KOPT-K1 (cell line): ENCODE measurements at regions not wholly inside any gene's neighbourhood (a gene's known extent, or its start where the extent isn't known, plus 50 kb on each side); places are given as distances from the start of the nearest gene placed in this dataset.

Experiments
- H3K27ac ChIP-seq: fragments of 200-600 bp; sonication (generic); 2 replicates; pipeline ENCODE4 v1.5.1; 2016; ENCODE audit warnings: antibody characterized with exemption, mild to moderate bottlenecking, low read depth, low read length; ENCODE audit not compliant: poor library complexity, severe bottlenecking
- H3K36me3 ChIP-seq: fragments of 200-600 bp; sonication (generic); 2 replicates; pipeline ENCODE4 v1.5.1; 2017; ENCODE audit warnings: antibody characterized with exemption, mild to moderate bottlenecking, low read length, moderate library complexity; ENCODE audit not compliant: insufficient read depth
- H3K9me3 ChIP-seq: fragments of 200-600 bp; sonication (generic); 2 replicates; pipeline ENCODE4 v1.5.1; 2017; ENCODE audit warnings: antibody characterized with exemption, low read length, mild to moderate bottlenecking; ENCODE audit not compliant: insufficient read depth, poor library complexity, severe bottlenecking

DNA sequence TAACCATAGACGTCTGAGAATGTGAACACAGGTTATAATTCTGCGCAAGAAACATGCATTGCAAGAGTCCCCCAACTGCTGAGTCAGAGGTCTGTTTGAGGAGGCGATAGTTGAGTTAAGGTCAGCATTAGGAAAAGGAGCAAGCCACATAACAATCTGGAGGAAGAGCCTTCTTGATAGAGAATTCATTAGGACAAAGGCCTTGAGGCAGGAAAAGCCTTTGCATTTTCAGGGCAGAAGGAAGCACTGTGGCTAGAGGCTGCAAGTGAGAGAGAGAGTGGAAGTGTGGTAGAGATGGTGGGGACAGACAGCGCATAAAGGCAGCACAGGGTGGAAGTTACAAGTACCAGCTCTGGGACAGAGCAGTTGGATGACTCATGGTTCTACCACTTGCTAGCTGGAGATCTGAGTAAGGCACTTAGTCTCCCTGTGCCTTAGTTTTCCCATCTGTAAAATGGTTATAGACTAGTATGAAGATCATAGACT is 125.8 kb upstream of the LNX1 start:
- Histone ChIP-seq H3K27ac (no peak overlapping the region), H3K36me3 (no peaks in the 10 kb centered on the region), H3K9me3 (no peaks in the 10 kb centered on the region)

GRCh38 chr4:53716471-53717063 is 125.3 kb upstream of the LNX1 start:
- no peak overlapping the region for H3K27ac ChIP-seq
- H3K36me3 ChIP-seq, result no peaks in the 10 kb centered on the region
- H3K9me3 ChIP-seq, result no peaks in the 10 kb centered on the region

- H3K36me3 ChIP-seq, result no peaks in the 10 kb centered on the region
- H3K27ac ChIP-seq, result no peak overlapping the region
- H3K9me3 ChIP-seq, result no peaks in the 10 kb centered on the region
Measured at GRCh38 chr4:53716011-53716410, 124.7 kb upstream of the LNX1 start.

- Histone ChIP-seq H3K27ac (no peak overlapping the region), H3K36me3 (no peaks in the 10 kb centered on the region), H3K9me3 (no peaks in the 10 kb centered on the region)
Measured at GRCh38 chr4:53714236-53715140, 123.2 kb upstream of the LNX1 start.

DNA sequence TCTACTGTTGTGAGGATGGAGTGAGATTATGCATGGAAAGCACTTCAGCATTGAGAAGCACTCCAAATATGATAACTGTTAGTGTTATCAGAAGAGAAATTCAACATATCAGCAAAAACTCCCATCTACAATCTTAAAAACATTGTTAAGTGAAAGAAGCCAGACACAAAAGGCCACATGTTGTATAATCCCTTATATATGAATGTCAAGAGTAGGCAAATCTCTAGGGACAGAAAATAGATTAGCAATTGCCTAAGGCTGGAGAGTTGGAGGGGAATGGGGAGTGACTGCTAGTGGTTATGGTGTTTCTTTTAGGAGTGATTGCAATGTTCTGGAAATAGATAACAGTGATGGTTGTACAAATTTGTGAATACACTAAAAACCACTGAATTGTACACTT is 122.5 kb upstream of the LNX1 start:
- no peaks in the 10 kb centered on the region for H3K9me3 ChIP-seq
- no peak overlapping the region for H3K27ac ChIP-seq
- no peaks in the 10 kb centered on the region for H3K36me3 ChIP-seq

- no peak overlapping the region for H3K27ac ChIP-seq
Measured at GRCh38 chr4:53713296-53713695, 122.0 kb upstream of the LNX1 start.

DNA sequence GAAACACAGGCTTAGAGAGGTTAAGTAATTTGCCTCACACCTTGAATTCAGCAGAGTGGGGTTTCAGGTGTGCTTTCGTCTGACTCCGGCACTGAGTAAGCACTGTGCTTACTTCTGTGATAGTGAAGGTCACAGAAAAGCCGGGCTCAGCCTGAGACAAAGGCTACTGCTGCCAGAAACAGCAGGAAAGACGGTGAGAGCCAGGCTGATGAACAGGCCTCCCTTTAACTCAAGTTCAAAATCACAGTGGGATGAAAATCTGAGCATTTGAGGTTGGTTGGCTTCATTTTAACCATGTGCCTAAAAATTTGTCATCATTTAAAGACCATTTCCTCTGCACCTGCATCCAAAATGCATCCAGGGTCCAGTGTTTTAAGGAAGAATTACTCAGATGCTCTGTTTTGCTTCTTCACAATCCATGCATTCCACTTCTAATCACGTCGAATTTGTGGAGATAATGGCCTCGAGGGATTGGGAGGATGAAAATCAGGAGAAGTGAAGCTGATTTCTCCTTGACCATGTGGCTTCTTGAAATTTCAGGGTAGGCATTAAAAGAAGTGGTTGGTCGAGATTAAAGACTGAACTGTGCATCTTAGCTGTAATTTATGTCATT is 121.2 kb upstream of the LNX1 start:
- no peaks in the 10 kb centered on the region for H3K9me3 ChIP-seq
- H3K36me3 ChIP-seq, result no peaks in the 10 kb centered on the region
- H3K27ac ChIP-seq, result no peak overlapping the region

More at GRCh38 chr4:53713296-53713695, 122.0 kb upstream of the LNX1 start:
- Histone ChIP-seq H3K36me3 (no peaks in the 10 kb centered on the region), H3K9me3 (no peaks in the 10 kb centered on the region)

- H3K27ac ChIP-seq, result no peak overlapping the region
- no peaks in the 10 kb centered on the region for H3K9me3 ChIP-seq
- no peaks in the 10 kb centered on the region for H3K36me3 ChIP-seq
Measured at GRCh38 chr4:53711926-53712325, 120.6 kb upstream of the LNX1 start.

DNA sequence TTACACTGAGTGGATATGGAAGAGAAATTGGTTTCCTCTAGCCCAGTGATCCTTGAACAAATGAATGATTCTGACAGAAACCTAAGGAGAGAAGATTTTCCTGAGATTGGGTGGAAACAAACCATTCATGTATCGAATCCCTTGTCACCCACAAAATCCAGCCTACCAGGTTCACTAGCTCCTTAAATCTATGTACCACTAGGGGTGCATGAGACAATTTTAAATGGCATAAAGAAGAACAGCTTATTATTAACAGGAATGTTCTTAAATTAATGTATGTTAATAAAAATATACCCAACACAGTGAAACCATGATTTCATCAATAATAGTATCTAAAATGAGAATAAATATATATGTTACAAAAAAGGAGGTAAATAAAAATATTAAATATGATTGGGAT is 118.4 kb upstream of the LNX1 start:
- Histone ChIP-seq H3K36me3 (no peaks in the 10 kb centered on the region), H3K9me3 (no peaks in the 10 kb centered on the region), H3K27ac (no peak overlapping the region)

GRCh38 chr4:53707491-53707890 is 116.2 kb upstream of the LNX1 start:
- Histone ChIP-seq H3K27ac (no peak overlapping the region), H3K36me3 (no peaks in the 10 kb centered on the region), H3K9me3 (no peaks in the 10 kb centered on the region)

GRCh38 chr4:53706422-53707032 is 115.2 kb upstream of the LNX1 start:
- Histone ChIP-seq H3K36me3 (no peaks in the 10 kb centered on the region), H3K9me3 (no peaks in the 10 kb centered on the region), H3K27ac (no peak overlapping the region)

DNA sequence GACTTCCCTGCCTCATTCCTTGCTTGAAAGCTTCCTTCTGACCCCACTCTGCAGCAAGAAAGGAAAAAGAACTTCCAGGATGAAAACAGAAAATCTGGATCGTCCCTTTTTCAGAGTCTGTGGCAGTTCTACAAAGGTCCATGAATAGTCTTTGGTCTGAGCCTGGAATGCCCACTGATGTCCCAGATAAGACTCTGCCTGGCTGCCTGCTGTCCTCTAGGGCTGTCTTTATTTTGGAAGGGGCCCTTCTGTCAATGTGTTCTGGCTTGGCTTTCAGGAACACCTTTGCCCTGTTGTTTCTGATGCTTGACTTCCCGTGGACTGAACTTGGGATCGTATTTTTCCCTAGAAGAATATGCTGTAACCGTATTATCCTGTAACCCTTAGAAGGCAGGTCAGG is 114.7 kb upstream of the LNX1 start:
- H3K36me3 ChIP-seq, result no peaks in the 10 kb centered on the region
- no peak overlapping the region for H3K27ac ChIP-seq
- H3K9me3 ChIP-seq, result no peaks in the 10 kb centered on the region

- Histone ChIP-seq H3K36me3 (no peaks in the 10 kb centered on the region), H3K27ac (no peak overlapping the region), H3K9me3 (no peaks in the 10 kb centered on the region)
Measured at GRCh38 chr4:53705151-53705764, 114.0 kb upstream of the LNX1 start.

DNA sequence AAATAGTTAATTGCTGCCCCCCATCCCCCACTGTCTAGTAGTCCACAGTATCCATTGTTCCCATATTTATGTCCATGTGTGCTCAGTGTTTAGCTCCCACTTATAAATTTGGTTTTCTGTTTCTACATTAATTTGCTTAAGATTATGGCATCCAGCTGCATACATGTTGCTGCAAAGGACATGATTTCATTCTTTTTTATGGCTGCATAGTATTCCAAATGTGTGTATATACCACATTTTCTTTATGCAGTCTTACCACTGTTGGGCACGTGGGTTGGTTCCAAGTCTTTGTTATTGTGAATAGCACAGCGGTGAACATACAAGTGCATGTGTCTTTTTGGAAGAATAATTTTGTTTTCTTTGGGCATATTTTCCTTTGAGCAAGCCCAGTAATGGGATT is 113.0 kb upstream of the LNX1 start:
- no peak overlapping the region for H3K27ac ChIP-seq
- H3K9me3 ChIP-seq, result no peaks in the 10 kb centered on the region
- H3K36me3 ChIP-seq, result no peaks in the 10 kb centered on the region

- Histone ChIP-seq H3K36me3 (no peaks in the 10 kb centered on the region), H3K27ac (no peak overlapping the region), H3K9me3 (no peaks in the 10 kb centered on the region)
Measured at GRCh38 chr4:53703267-53703655, 112.0 kb upstream of the LNX1 start.
